H1 (cell line): ENCODE measurements at regions not wholly inside any gene's neighbourhood (a gene's known extent, or its start where the extent isn't known, plus 50 kb on each side); places are given as distances from the start of the nearest gene placed in this dataset.

Source experiments
- CTCF ChIA-PET: fragments of 300-600 bp; sonication (Branson Sonifier 250); formaldehyde crosslinking; loops from one replicate; lab custom pipeline; 2021; ENCODE audit not compliant: partially characterized antibody; lab: Charles Lee
- POLR2A ChIA-PET: fragments of 300-600 bp; sonication (Branson Sonifier 250); formaldehyde crosslinking; loops from one replicate; lab custom pipeline; 2021; ENCODE audit warnings: inconsistent platforms; ENCODE audit not compliant: partially characterized antibody; lab: Charles Lee
- DNase-seq, 2 experiments: peaks; one replicate each; pipeline versions ENCODE4 v3.0.0 to v3.0.0-alpha.2; 2010 to 2022; ENCODE audit warnings: low spot score in 2 of 2, low read depth in 1 of 2, mixed read lengths in 1 of 2
- FAIRE-seq: peaks from 2 replicates; lab custom pipeline; 2011; peaks lifted over from hg19 to GRCh38; lab: Jason Lieb, UNC
- H2AFZ ChIP-seq: 2 replicates; pipeline ENCODE4 v1.8.1; 2012; ENCODE audit warnings: low read length, inconsistent platforms
- H2AK5ac ChIP-seq: 2 replicates; pipeline ENCODE4 v1.6.1; 2013; ENCODE audit warnings: low read depth, low read length
- H2BK120ac ChIP-seq: replicated peaks from 2 replicates; pipeline ENCODE3; 2013; ENCODE audit warnings: low read depth, low read length, inconsistent platforms
- H2BK12ac ChIP-seq: 2 replicates; pipeline ENCODE4 v1.6.1; 2013; ENCODE audit warnings: low read depth, low read length
- H2BK15ac ChIP-seq: 2 replicates; pipeline ENCODE4 v1.6.1; 2013; ENCODE audit warnings: low read length
- H2BK20ac ChIP-seq: 2 replicates; pipeline ENCODE4 v1.6.1; 2013; ENCODE audit warnings: low read length
- H2BK5ac ChIP-seq: 2 replicates; pipeline ENCODE4 v1.6.1; 2013; ENCODE audit warnings: low read depth, low read length
- H3K14ac ChIP-seq: 2 replicates; pipeline ENCODE4 v1.6.1; 2013; ENCODE audit warnings: inconsistent platforms; ENCODE audit not compliant: insufficient read length
- H3K18ac ChIP-seq: 2 replicates; pipeline ENCODE4 v1.6.1; 2013; ENCODE audit warnings: low read length; ENCODE audit errors: extremely low read depth
- H3K23ac ChIP-seq: 2 replicates; pipeline ENCODE4 v1.6.1; 2013; ENCODE audit warnings: inconsistent platforms; ENCODE audit not compliant: insufficient read length
- H3K23me2 ChIP-seq: 2 replicates; pipeline ENCODE4 v1.6.1; 2013; ENCODE audit warnings: low read depth, low read length
- H3K27ac ChIP-seq: 2 replicates; pipeline ENCODE4 v1.6.1; 2011; ENCODE audit warnings: low read depth, low read length, inconsistent platforms
- H3K27me3 ChIP-seq, 4 experiments: replicated peaks in 1 of 4; 1 replicate in 1 of 4; 2 replicates in 3 of 4; pipeline versions ENCODE4 v1.6.1 to v1.8.1; 2011 to 2013; ENCODE audit warnings: low read length in 3 of 4, mild to moderate bottlenecking in 3 of 4, inconsistent platforms in 2 of 4, mixed read lengths in 2 of 4, moderate library complexity in 1 of 4; ENCODE audit not compliant: control insufficient read depth in 3 of 4, insufficient read depth in 3 of 4; ENCODE audit errors: extremely low read depth in 1 of 4
- H3K36me3 ChIP-seq, 4 experiments: 2 replicates each; pipeline versions ENCODE4 v1.6.1 to v1.8.1; 2011 to 2013; ENCODE audit warnings: mild to moderate bottlenecking in 4 of 4, low read length in 3 of 4, moderate library complexity in 2 of 4, control low read depth in 1 of 4, inconsistent platforms in 1 of 4; ENCODE audit not compliant: insufficient read depth in 4 of 4, control insufficient read depth in 2 of 4
- H3K4ac ChIP-seq: replicated peaks from 2 replicates; pipeline ENCODE3; 2013; ENCODE audit warnings: low read length, low read depth, mixed read lengths, inconsistent platforms; ENCODE audit not compliant: insufficient read length
- H3K4me1 ChIP-seq, 4 experiments: replicated peaks in 1 of 4; 1 replicate in 1 of 4; 2 replicates in 3 of 4; pipeline versions ENCODE4 v1.6.1 to v1.8.1; 2011 to 2013; ENCODE audit warnings: low read length in 3 of 4, inconsistent platforms in 2 of 4, mixed read lengths in 1 of 4; ENCODE audit not compliant: insufficient read depth in 4 of 4, control insufficient read depth in 3 of 4
- H3K4me2 ChIP-seq, 2 experiments: 2 replicates each; pipeline versions ENCODE4 v1.6.1 to v1.8.1; 2011 to 2013; ENCODE audit warnings: low read depth in 2 of 2, low read length in 2 of 2, control low read depth in 1 of 2, inconsistent platforms in 1 of 2, mild to moderate bottlenecking in 1 of 2; ENCODE audit not compliant: insufficient read depth in 1 of 2
- H3K4me3 ChIP-seq, 4 experiments: fragments of 200-600, 300-600 bp in 1 of 4; sonication (generic), shearing (Covaris generic), sonication (Bioruptor Twin) in 1 of 4; 2 replicates each; pipeline versions ENCODE4 v1.5.1 to v1.8.1; 2011 to 2016; ENCODE audit warnings: low read length in 4 of 4, low read depth in 3 of 4, control low read depth in 2 of 4, inconsistent platforms in 2 of 4, mild to moderate bottlenecking in 2 of 4, mixed read lengths in 1 of 4, moderate library complexity in 1 of 4; ENCODE audit not compliant: insufficient read depth in 2 of 4; ENCODE audit errors: extremely low read depth in 1 of 4
- H3K56ac ChIP-seq: replicated peaks from 2 replicates; pipeline ENCODE3; 2013; ENCODE audit warnings: low read depth, mild to moderate bottlenecking, mixed read lengths, low read length, inconsistent platforms; ENCODE audit not compliant: insufficient read length
- H3K79me1 ChIP-seq: 2 replicates; pipeline ENCODE4 v1.6.1; 2013; ENCODE audit warnings: low read depth, low read length, control low read depth
- H3K79me2 ChIP-seq, 2 experiments: 2 replicates each; pipeline versions ENCODE4 v1.6.1 to v1.8.1; 2012 to 2013; ENCODE audit warnings: low read length in 2 of 2, mild to moderate bottlenecking in 2 of 2, inconsistent platforms in 1 of 2; ENCODE audit not compliant: insufficient read depth in 2 of 2, control insufficient read depth in 1 of 2
- H3K9ac ChIP-seq, 4 experiments: replicated peaks in 1 of 4; 1 replicate in 1 of 4; 2 replicates in 3 of 4; pipeline versions ENCODE4 v1.6.1 to v1.8.1; 2011 to 2013; ENCODE audit warnings: low read depth in 3 of 4, low read length in 3 of 4, control low read depth in 2 of 4, mild to moderate bottlenecking in 2 of 4, moderate library complexity in 2 of 4, inconsistent platforms in 1 of 4; ENCODE audit errors: extremely low read depth in 1 of 4
- H3K9me3 ChIP-seq, 2 experiments: 2 replicates each; pipeline versions ENCODE4 v1.6.1 to v1.8.1; 2012 to 2013; ENCODE audit warnings: mild to moderate bottlenecking in 2 of 2, moderate library complexity in 2 of 2, control low read depth in 1 of 2, inconsistent platforms in 1 of 2, low read depth in 1 of 2, low read length in 1 of 2, mixed read lengths in 1 of 2; ENCODE audit not compliant: insufficient read depth in 2 of 2
- H4K20me1 ChIP-seq, 2 experiments: replicated peaks in 1 of 2; 2 replicates each; pipeline versions ENCODE3 to v1.8.1; 2011 to 2013; ENCODE audit warnings: inconsistent platforms in 2 of 2, low read length in 2 of 2, mild to moderate bottlenecking in 1 of 2; ENCODE audit not compliant: insufficient read depth in 2 of 2, control insufficient read depth in 1 of 2
- H4K5ac ChIP-seq: 2 replicates; pipeline ENCODE4 v1.6.1; 2013; ENCODE audit warnings: low read length, low read depth, mixed read lengths, inconsistent platforms; ENCODE audit not compliant: insufficient read length
- H4K8ac ChIP-seq: 2 replicates; pipeline ENCODE4 v1.8.0; 2013; ENCODE audit warnings: mild to moderate bottlenecking, moderate library complexity, low read length, inconsistent platforms; ENCODE audit not compliant: insufficient read depth; ENCODE audit errors: extremely low read depth
- H4K91ac ChIP-seq: replicated peaks from 2 replicates; pipeline ENCODE3; 2013; ENCODE audit warnings: low read length, mixed read lengths, inconsistent platforms; ENCODE audit not compliant: insufficient read length
- WGBS, 2 experiments: shearing (Covaris generic) in 1 of 2; methylation state at CpG; one replicate each; pipeline versions ENCODE4 v1.1.6 to v1.1.7; 2013 to 2015; ENCODE audit warnings: low lambda C conversion rate in 2 of 2, mixed read lengths in 2 of 2, inconsistent platforms in 1 of 2, low coverage in 1 of 2, missing lambda C conversion rate in 1 of 2; ENCODE audit not compliant: insufficient replicate concordance in 2 of 2, insufficient coverage in 1 of 2, insufficient read length in 1 of 2; ENCODE audit errors: extremely low coverage in 1 of 2, missing lambda C conversion rate in 1 of 2; 5-methylcytosine and 5-hydroxymethylcytosine counted together
- TF ChIP-seq, protein P1 (sequence below): fragments of 300-600 bp; sonication (generic); IDR thresholded peaks from 2 replicates; pipeline ENCODE4 v1.7.1; 2012; ENCODE audit warnings: low read length, moderate library complexity, mild to moderate bottlenecking, inconsistent platforms; ENCODE audit not compliant: insufficient replicate concordance

- Histone ChIP-seq H3K9ac (no peak overlapping the region), H3K4me3 (no peak overlapping the region), H4K8ac (no peak overlapping the region), H3K9me3 (peaks cover 8 to 14% of the 10 kb centered on the region in 2 experiments), H2BK20ac (no peak overlapping the region), H3K79me2 (no peaks in the 10 kb centered on the region), H2BK12ac (no peak overlapping the region), H2BK5ac (no peak overlapping the region), H4K20me1 (no peaks in the 10 kb centered on the region), H3K18ac (no peak overlapping the region), H3K56ac (no peak overlapping the region), H2AFZ (no peak overlapping the region), H3K27ac (no peak overlapping the region), H3K4me2 (no peak overlapping the region), H2AK5ac (no peak overlapping the region), H2BK15ac (no peak overlapping the region), H2BK120ac (no peak overlapping the region), H4K91ac (no peak overlapping the region), H3K36me3 (no peaks in the 10 kb centered on the region), H3K23me2 (no peaks in the 10 kb centered on the region), H3K4me1 (no peaks in the 10 kb centered on the region; a peak in 1 of 7 replicates), H3K79me1 (no peaks in the 10 kb centered on the region), H4K5ac (no peak overlapping the region), H3K27me3 (no peaks in the 10 kb centered on the region; a peak in 1 of 7 replicates), H3K14ac (no peak overlapping the region), H3K23ac (no peak overlapping the region), H3K4ac (no peak overlapping the region)
- WGBS, 2 experiments: 96% methylated on average over 4 of the region's 4 CpGs; no CpG with 5 or more reads in 1 of the 2 experiments
- DNase-seq (no peak), FAIRE-seq (no peak)
- ChIA-PET POLR2A (no interaction called here), CTCF (no interaction called here)
- TF ChIP-seq, protein P1, sequence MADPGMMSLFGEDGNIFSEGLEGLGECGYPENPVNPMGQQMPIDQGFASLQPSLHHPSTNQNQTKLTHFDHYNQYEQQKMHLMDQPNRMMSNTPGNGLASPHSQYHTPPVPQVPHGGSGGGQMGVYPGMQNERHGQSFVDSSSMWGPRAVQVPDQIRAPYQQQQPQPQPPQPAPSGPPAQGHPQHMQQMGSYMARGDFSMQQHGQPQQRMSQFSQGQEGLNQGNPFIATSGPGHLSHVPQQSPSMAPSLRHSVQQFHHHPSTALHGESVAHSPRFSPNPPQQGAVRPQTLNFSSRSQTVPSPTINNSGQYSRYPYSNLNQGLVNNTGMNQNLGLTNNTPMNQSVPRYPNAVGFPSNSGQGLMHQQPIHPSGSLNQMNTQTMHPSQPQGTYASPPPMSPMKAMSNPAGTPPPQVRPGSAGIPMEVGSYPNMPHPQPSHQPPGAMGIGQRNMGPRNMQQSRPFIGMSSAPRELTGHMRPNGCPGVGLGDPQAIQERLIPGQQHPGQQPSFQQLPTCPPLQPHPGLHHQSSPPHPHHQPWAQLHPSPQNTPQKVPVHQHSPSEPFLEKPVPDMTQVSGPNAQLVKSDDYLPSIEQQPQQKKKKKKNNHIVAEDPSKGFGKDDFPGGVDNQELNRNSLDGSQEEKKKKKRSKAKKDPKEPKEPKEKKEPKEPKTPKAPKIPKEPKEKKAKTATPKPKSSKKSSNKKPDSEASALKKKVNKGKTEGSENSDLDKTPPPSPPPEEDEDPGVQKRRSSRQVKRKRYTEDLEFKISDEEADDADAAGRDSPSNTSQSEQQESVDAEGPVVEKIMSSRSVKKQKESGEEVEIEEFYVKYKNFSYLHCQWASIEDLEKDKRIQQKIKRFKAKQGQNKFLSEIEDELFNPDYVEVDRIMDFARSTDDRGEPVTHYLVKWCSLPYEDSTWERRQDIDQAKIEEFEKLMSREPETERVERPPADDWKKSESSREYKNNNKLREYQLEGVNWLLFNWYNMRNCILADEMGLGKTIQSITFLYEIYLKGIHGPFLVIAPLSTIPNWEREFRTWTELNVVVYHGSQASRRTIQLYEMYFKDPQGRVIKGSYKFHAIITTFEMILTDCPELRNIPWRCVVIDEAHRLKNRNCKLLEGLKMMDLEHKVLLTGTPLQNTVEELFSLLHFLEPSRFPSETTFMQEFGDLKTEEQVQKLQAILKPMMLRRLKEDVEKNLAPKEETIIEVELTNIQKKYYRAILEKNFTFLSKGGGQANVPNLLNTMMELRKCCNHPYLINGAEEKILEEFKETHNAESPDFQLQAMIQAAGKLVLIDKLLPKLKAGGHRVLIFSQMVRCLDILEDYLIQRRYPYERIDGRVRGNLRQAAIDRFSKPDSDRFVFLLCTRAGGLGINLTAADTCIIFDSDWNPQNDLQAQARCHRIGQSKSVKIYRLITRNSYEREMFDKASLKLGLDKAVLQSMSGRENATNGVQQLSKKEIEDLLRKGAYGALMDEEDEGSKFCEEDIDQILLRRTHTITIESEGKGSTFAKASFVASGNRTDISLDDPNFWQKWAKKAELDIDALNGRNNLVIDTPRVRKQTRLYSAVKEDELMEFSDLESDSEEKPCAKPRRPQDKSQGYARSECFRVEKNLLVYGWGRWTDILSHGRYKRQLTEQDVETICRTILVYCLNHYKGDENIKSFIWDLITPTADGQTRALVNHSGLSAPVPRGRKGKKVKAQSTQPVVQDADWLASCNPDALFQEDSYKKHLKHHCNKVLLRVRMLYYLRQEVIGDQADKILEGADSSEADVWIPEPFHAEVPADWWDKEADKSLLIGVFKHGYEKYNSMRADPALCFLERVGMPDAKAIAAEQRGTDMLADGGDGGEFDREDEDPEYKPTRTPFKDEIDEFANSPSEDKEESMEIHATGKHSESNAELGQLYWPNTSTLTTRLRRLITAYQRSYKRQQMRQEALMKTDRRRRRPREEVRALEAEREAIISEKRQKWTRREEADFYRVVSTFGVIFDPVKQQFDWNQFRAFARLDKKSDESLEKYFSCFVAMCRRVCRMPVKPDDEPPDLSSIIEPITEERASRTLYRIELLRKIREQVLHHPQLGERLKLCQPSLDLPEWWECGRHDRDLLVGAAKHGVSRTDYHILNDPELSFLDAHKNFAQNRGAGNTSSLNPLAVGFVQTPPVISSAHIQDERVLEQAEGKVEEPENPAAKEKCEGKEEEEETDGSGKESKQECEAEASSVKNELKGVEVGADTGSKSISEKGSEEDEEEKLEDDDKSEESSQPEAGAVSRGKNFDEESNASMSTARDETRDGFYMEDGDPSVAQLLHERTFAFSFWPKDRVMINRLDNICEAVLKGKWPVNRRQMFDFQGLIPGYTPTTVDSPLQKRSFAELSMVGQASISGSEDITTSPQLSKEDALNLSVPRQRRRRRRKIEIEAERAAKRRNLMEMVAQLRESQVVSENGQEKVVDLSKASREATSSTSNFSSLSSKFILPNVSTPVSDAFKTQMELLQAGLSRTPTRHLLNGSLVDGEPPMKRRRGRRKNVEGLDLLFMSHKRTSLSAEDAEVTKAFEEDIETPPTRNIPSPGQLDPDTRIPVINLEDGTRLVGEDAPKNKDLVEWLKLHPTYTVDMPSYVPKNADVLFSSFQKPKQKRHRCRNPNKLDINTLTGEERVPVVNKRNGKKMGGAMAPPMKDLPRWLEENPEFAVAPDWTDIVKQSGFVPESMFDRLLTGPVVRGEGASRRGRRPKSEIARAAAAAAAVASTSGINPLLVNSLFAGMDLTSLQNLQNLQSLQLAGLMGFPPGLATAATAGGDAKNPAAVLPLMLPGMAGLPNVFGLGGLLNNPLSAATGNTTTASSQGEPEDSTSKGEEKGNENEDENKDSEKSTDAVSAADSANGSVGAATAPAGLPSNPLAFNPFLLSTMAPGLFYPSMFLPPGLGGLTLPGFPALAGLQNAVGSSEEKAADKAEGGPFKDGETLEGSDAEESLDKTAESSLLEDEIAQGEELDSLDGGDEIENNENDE: no peak
These were observed 618.0 kb downstream of the NPHP4 start for GRCh38 chr1:5374192-5374591.
